ENCODE measurements at regions not wholly inside any gene's neighbourhood (a gene's known extent, or its start where the extent isn't known, plus 50 kb on each side); places are given as distances from the start of the nearest gene placed in this dataset.

- TF ChIP-seq TOX (CRISPR knock-in tag; IDR thresholded peaks at IDR 0.05; ENCODE audit: borderline replicate concordance) = no peak
- no peak for TF ChIP-seq PATZ1 (CRISPR knock-in tag; IDR thresholded peaks at IDR 0.05; ENCODE audit: borderline replicate concordance)
- no peak for TF ChIP-seq POU6F1 (CRISPR knock-in tag; IDR thresholded peaks at IDR 0.05; ENCODE audit: borderline replicate concordance, low read depth)
- TF ChIP-seq CSDC2 (CRISPR knock-in tag; IDR thresholded peaks at IDR 0.05) = no peak
- TF ChIP-seq ZFP3 (CRISPR knock-in tag; IDR thresholded peaks at IDR 0.05) = no peak
- TF ChIP-seq ZFP30 (CRISPR knock-in tag; IDR thresholded peaks at IDR 0.05) = no peak
- TF ChIP-seq TSHZ2 (CRISPR knock-in tag; IDR thresholded peaks at IDR 0.05) = no peak
- TF ChIP-seq PPARA (CRISPR knock-in tag; IDR thresholded peaks at IDR 0.05; ENCODE audit: borderline replicate concordance) = no peak
- no peak for TF ChIP-seq ZC3H10 (CRISPR knock-in tag; IDR thresholded peaks at IDR 0.05)
- no peak for TF ChIP-seq OSR1 (CRISPR knock-in tag; IDR thresholded peaks at IDR 0.05)
- no peak for TF ChIP-seq SNAI2 (CRISPR knock-in tag; IDR thresholded peaks at IDR 0.05)
- TF ChIP-seq ZNF70 (CRISPR knock-in tag; IDR thresholded peaks at IDR 0.05) = no peak
- no peak for TF ChIP-seq TCF4 (CRISPR knock-in tag; IDR thresholded peaks at IDR 0.05; ENCODE audit: borderline replicate concordance)
- no peak for TF ChIP-seq ISL1 (CRISPR knock-in tag; IDR thresholded peaks at IDR 0.05)
- TF ChIP-seq ZNF565 (CRISPR knock-in tag; conservative IDR thresholded peaks at IDR 0.05; ENCODE audit: low read depth) = no peak
- no peak for TF ChIP-seq CSRNP3 (CRISPR knock-in tag; IDR thresholded peaks at IDR 0.05)
- TF ChIP-seq RARB (CRISPR knock-in tag; IDR thresholded peaks at IDR 0.05) = no peak
- no peak for TF ChIP-seq ARNTL (CRISPR knock-in tag; IDR thresholded peaks at IDR 0.05; ENCODE audit: borderline replicate concordance, low read depth)
- no peak for TF ChIP-seq CREB5 (CRISPR knock-in tag; IDR thresholded peaks at IDR 0.05; ENCODE audit: low read depth)
- ATAC-seq = no peak; the same call in 2 of the 3 replicates
Measured at GRCh38 chr2:11019614-11020013, 107.9 kb downstream of the KCNF1 start.

- ATAC-seq = no peak
- no peak for TF ChIP-seq CSRNP3 (CRISPR knock-in tag; IDR thresholded peaks at IDR 0.05)
- TF ChIP-seq ZC3H10 (CRISPR knock-in tag; IDR thresholded peaks at IDR 0.05) = no peak
- TF ChIP-seq SNAI2 (CRISPR knock-in tag; IDR thresholded peaks at IDR 0.05) = no peak
- no peak for TF ChIP-seq ZNF565 (CRISPR knock-in tag; conservative IDR thresholded peaks at IDR 0.05; ENCODE audit: low read depth)
- TF ChIP-seq GLIS3 (CRISPR knock-in tag; IDR thresholded peaks at IDR 0.05) = no peak
- no peak for TF ChIP-seq ZFP3 (CRISPR knock-in tag; IDR thresholded peaks at IDR 0.05)
- TF ChIP-seq ESRRG (CRISPR knock-in tag; IDR thresholded peaks at IDR 0.05) = no peak
- no peak for TF ChIP-seq CREB5 (CRISPR knock-in tag; IDR thresholded peaks at IDR 0.05; ENCODE audit: low read depth)
- TF ChIP-seq TCF4 (CRISPR knock-in tag; IDR thresholded peaks at IDR 0.05; ENCODE audit: borderline replicate concordance) = no peak
- no peak for TF ChIP-seq TSHZ2 (CRISPR knock-in tag; IDR thresholded peaks at IDR 0.05)
- TF ChIP-seq ZNF70 (CRISPR knock-in tag; IDR thresholded peaks at IDR 0.05) = no peak
- TF ChIP-seq PATZ1 (CRISPR knock-in tag; IDR thresholded peaks at IDR 0.05; ENCODE audit: borderline replicate concordance) = no peak
- TF ChIP-seq ISL1 (CRISPR knock-in tag; IDR thresholded peaks at IDR 0.05) = no peak
- no peak for TF ChIP-seq RARB (CRISPR knock-in tag; IDR thresholded peaks at IDR 0.05)
- TF ChIP-seq BACH2 (CRISPR knock-in tag; IDR thresholded peaks at IDR 0.05; ENCODE audit: borderline replicate concordance) = no peak
Measured at GRCh38 chr2:11022064-11022463, 110.3 kb downstream of the KCNF1 start.

Measured in SK-N-SH treated with all-trans-retinoic acid at 6 μM for 48 hours (cell line).